Left colon (tissue), 2 donors: ENCODE measurements at regions not wholly inside any gene's neighbourhood (a gene's known extent, or its start where the extent isn't known, plus 50 kb on each side); places are given as distances from the start of the nearest gene placed in this dataset.

Source experiments
- ATAC-seq: fragments of 200-7000 bp; cut with Tn5 transposase; one replicate; pipeline ENCODE4 v1.9.1; 2020; ENCODE audit warnings: mild to moderate bottlenecking, moderate library complexity
- DNase-seq, 2 donors: peaks; one replicate each; pipeline ENCODE4 v3.0.0-alpha.2; 2020
- intact Hi-C, 2 donors: fragments of 100-400 bp; cut with DNase I in 1 of 2; cut with micrococcal nuclease in 1 of 2; formaldehyde crosslinking; loops; one replicate each; pipeline versions ENCODE4 v1.11.2 to v1.14.0; 2022; cut with DNase I, micrococcal nuclease
- donor health status: DM: no; HTN: no; CAD: no.
- donor health status: DM: yes; HTN: yes; CAD: no.

GRCh38 chr9:89892920-89893319, 288.1 kb downstream of the GADD45G start:
- intact Hi-C loops, result no loop called here
- DNase-seq (no peak), ATAC-seq (no peak)

GRCh38 chr9:89893886-89894285, 289.1 kb downstream of the GADD45G start:
- intact Hi-C loops, result no loop called here

GRCh38 chr9:89896806-89897340, 292.1 kb downstream of the GADD45G start:
- ATAC-seq (no peak), DNase-seq (no peak)
- intact Hi-C loops, result no loop called here

More at GRCh38 chr9:89893886-89894285, 289.1 kb downstream of the GADD45G start:
- ATAC-seq (no peak), DNase-seq (no peak)

- DNase-seq (no peak), ATAC-seq (no peak)
- intact Hi-C loops, result no loop called here
These were observed 294.8 kb downstream of the GADD45G start for GRCh38 chr9:89899573-89899972.

- intact Hi-C loops, result no loop called here
- DNase-seq (no peak), ATAC-seq (no peak)
These were observed 297.1 kb downstream of the GADD45G start for GRCh38 chr9:89901920-89902319.

- no peak for DNase-seq
- intact Hi-C loops, result no loop called here
- ATAC-seq, result no peak
These were observed 297.8 kb downstream of the GADD45G start for GRCh38 chr9:89902450-89903140.

- intact Hi-C loops, result no loop called here
- ATAC-seq, result no peak
- DNase-seq, result no peak
These were observed 298.3 kb downstream of the GADD45G start for GRCh38 chr9:89903141-89903475.

- no peak for ATAC-seq
- intact Hi-C loops, result no loop called here
- no peak for DNase-seq
These were observed 301.0 kb downstream of the GADD45G start for GRCh38 chr9:89905606-89906338.

GRCh38 chr9:89911721-89912604, 307.2 kb downstream of the GADD45G start:
- no peak for ATAC-seq

GRCh38 chr9:89912605-89912953, 307.8 kb downstream of the GADD45G start:
- intact Hi-C loops, result no loop called here
- DNase-seq (no peak), ATAC-seq (no peak)

More at GRCh38 chr9:89911721-89912604, 307.2 kb downstream of the GADD45G start:
- intact Hi-C loops, result no loop called here
- no peak for DNase-seq

- ATAC-seq, result no peak
- DNase-seq, result no peak
- intact Hi-C loops, result no loop called here
These were observed 310.4 kb downstream of the GADD45G start for GRCh38 chr9:89915187-89915586.

GRCh38 chr9:89916001-89916597, 311.3 kb downstream of the GADD45G start:
- DNase-seq (no peak), ATAC-seq (no peak)
- intact Hi-C loops, result no loop called here

GRCh38 chr9:89917861-89918260, 313.0 kb downstream of the GADD45G start:
- ATAC-seq, result no peak
- DNase-seq, result no peak
- intact Hi-C loops, result no loop called here

- DNase-seq (peak; percentile 52 to 54), ATAC-seq (peak; percentile 97)
- intact Hi-C loops, result no loop called here
These were observed 314.4 kb downstream of the GADD45G start for GRCh38 chr9:89919171-89919681.

GRCh38 chr9:89920131-89920530, 315.3 kb downstream of the GADD45G start:
- intact Hi-C loops, result no loop called here
- no peak for DNase-seq
- ATAC-seq, result no peak

GRCh38 chr9:89920951-89921350, 316.1 kb downstream of the GADD45G start:
- ATAC-seq (no peak), DNase-seq (no peak)
- intact Hi-C loops, result no loop called here

- DNase-seq (no peak), ATAC-seq (no peak)
- intact Hi-C loops, result no loop called here
These were observed 317.3 kb downstream of the GADD45G start for GRCh38 chr9:89922099-89922498.

GRCh38 chr9:89923174-89923573, 318.4 kb downstream of the GADD45G start:
- ATAC-seq, result no peak
- intact Hi-C loops, result no loop called here

GRCh38 chr9:89923961-89924504, 319.2 kb downstream of the GADD45G start:
- ATAC-seq (no peak), DNase-seq (no peak)
- intact Hi-C loops, result no loop called here

More at GRCh38 chr9:89923174-89923573, 318.4 kb downstream of the GADD45G start:
- no peak for DNase-seq
